ENCODE measurements at regions not wholly inside any gene's neighbourhood (a gene's known extent, or its start where the extent isn't known, plus 50 kb on each side); places are given as distances from the start of the nearest gene placed in this dataset.

DNA sequence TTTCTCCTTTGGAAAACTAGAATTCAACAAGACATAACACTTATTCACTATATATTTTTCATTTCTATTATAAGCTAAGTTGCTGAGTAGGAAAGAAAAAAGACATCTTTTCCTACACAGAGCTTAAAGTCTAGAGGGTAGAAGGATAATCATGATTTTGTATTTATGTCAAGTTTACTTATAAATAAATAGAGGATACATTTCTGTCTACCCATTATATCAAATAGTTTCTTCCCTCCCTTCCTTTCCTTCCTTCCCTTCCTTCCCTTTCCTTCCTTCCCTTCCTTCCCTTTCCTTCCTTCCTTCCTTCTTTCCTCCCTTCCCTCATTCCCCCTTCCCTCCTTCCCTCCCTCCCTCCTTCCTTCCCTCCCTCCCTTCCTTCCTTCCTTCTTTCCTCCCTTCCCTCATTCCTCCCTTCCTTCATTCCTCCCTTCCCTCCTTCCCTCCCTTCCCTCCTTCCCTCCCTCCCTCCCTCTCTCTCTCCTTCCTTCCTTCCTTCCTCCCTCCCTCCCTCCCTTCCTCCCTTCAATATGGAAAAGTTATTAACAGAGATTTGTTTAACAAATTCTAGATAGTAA is 308.4 kb upstream of the COL3A1 start:
- no peak for TF ChIP-seq CTCF (IDR thresholded peaks at IDR 0.05; ENCODE audit: insufficient read depth in 1 of 2, low read depth in 1 of 2, low read length in 1 of 2, severe bottlenecking in 1 of 2, unreplicated experiment in 1 of 2)
- POLR2A ChIA-PET, result no interaction called here
- Histone ChIP-seq H3K4me1 (no peaks in the 10 kb centered on the region), H3K9me3 (no peaks in the 10 kb centered on the region), H3K4me3 (ENCODE audit: low read depth, low read length) (no peak overlapping the region), H3K27me3 (replicated peaks; ENCODE audit: control insufficient read depth, insufficient read depth, low read length) (no peaks in the 10 kb centered on the region), H3K36me3 (ENCODE audit: control insufficient read depth, insufficient read depth, low read length) (no peaks in the 10 kb centered on the region)
- BruUV-seq (replicated peaks), result no TSS peak
- H3K9me3 Mint-ChIP-seq (ENCODE audit: unreplicated experiment), result no peaks in the 10 kb centered on the region
- intact Hi-C loops (cut with micrococcal nuclease; ENCODE audit: unreplicated experiment), result no loop called here
- H3K27ac Mint-ChIP-seq (ENCODE audit: unreplicated experiment), result no peak overlapping the region
- no peaks in the 10 kb centered on the region for H3K4me1 Mint-ChIP-seq (ENCODE audit: low read depth, unreplicated experiment)
- no peaks in the 10 kb centered on the region for H3K36me3 Mint-ChIP-seq (ENCODE audit: insufficient read depth, unreplicated experiment)
- CTCF ChIA-PET, result no interaction called here
- no peak overlapping the region for H3K4me3 Mint-ChIP-seq (ENCODE audit: unreplicated experiment)
- DNase-seq, result no peak
- H3K27me3 Mint-ChIP-seq (ENCODE audit: insufficient read depth, unreplicated experiment), result no peaks in the 10 kb centered on the region

DNA sequence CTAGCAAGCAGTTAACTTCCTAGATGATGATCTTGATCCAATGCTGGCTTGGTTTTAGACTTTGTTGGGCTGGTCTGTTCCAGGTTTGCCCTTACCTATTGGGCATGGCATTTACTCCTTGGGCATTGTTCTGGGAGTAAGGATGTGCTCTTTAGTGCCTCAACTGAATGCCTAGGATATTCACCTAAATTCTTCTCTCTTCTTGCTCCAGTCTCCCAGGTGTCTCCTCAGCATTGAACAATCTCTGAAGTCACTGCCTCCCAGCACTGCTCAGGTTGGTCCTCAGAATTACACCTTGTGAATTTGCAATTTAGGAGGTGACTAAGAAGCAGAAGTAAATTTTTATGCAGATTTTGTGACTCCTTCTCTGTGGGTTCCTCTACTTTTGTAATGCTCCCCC is 307.7 kb upstream of the COL3A1 start:
- Mint-ChIP-seq H3K9me3 (ENCODE audit: unreplicated experiment) (no peaks in the 10 kb centered on the region), H3K27me3 (ENCODE audit: insufficient read depth, unreplicated experiment) (no peaks in the 10 kb centered on the region), H3K27ac (ENCODE audit: unreplicated experiment) (no peak overlapping the region), H3K4me3 (ENCODE audit: unreplicated experiment) (no peak overlapping the region), H3K36me3 (ENCODE audit: insufficient read depth, unreplicated experiment) (no peaks in the 10 kb centered on the region), H3K4me1 (ENCODE audit: low read depth, unreplicated experiment) (no peaks in the 10 kb centered on the region)
- Histone ChIP-seq H3K27me3 (replicated peaks; ENCODE audit: control insufficient read depth, insufficient read depth, low read length) (no peaks in the 10 kb centered on the region), H3K36me3 (ENCODE audit: control insufficient read depth, insufficient read depth, low read length) (no peaks in the 10 kb centered on the region), H3K4me1 (no peaks in the 10 kb centered on the region), H3K4me3 (ENCODE audit: low read depth, low read length) (no peak overlapping the region), H3K9me3 (no peaks in the 10 kb centered on the region)
- no peak for DNase-seq
- ChIA-PET CTCF (no interaction called here), POLR2A (no interaction called here)
- no peak for TF ChIP-seq CTCF (IDR thresholded peaks at IDR 0.05; ENCODE audit: insufficient read depth in 1 of 2, low read depth in 1 of 2, low read length in 1 of 2, severe bottlenecking in 1 of 2, unreplicated experiment in 1 of 2)
- intact Hi-C loops (cut with micrococcal nuclease; ENCODE audit: unreplicated experiment), result no loop called here
- no TSS peak for BruUV-seq (replicated peaks)

DNA sequence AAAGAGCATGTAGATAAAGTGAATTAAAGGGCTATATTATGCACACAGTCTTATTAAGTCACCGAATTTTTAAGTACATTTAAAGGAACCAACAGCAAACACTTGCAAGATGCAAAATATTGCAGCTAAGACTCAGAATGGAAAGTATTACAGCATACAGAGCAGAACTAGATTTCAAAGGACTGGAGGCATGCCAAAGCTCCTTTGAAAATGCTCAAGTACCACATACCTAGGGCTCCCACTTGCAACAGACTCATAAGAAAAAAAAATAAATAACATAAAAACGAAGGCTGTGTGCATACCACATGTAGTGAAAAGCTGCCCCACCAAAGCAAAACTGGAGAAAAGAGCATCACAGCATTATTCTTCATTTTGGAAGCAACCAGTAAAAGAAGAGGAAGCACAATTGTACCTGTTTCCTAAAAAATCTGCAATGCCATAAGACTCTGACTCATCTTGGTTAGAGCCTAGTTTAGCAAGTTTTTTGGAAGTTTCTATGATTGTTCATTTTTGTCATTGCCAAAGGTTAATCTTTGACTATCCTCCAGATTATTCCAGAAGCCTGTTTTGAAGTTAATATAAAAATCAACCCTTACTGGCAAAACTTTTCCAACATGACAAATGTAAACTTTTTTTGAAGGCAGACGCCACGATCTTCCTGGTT is 306.0 kb upstream of the COL3A1 start:
- Mint-ChIP-seq H3K27me3 (ENCODE audit: insufficient read depth, unreplicated experiment) (no peaks in the 10 kb centered on the region), H3K9me3 (ENCODE audit: unreplicated experiment) (no peaks in the 10 kb centered on the region), H3K36me3 (ENCODE audit: insufficient read depth, unreplicated experiment) (no peaks in the 10 kb centered on the region), H3K27ac (ENCODE audit: unreplicated experiment) (no peak overlapping the region), H3K4me1 (ENCODE audit: low read depth, unreplicated experiment) (no peaks in the 10 kb centered on the region), H3K4me3 (ENCODE audit: unreplicated experiment) (no peak overlapping the region)
- H3K36me3 ChIP-seq (ENCODE audit: control insufficient read depth, insufficient read depth, low read length), result no peaks in the 10 kb centered on the region
- no peaks in the 10 kb centered on the region for H3K4me1 ChIP-seq
- ChIA-PET POLR2A (no interaction called here), CTCF (no interaction called here)
- no peaks in the 10 kb centered on the region for H3K9me3 ChIP-seq
- DNase-seq, result no peak
- H3K4me3 ChIP-seq (ENCODE audit: low read depth, low read length), result no peak overlapping the region
- no TSS peak for BruUV-seq (replicated peaks)
- intact Hi-C loops (cut with micrococcal nuclease; ENCODE audit: unreplicated experiment), result no loop called here
- TF ChIP-seq CTCF (IDR thresholded peaks at IDR 0.05; ENCODE audit: insufficient read depth in 1 of 2, low read depth in 1 of 2, low read length in 1 of 2, severe bottlenecking in 1 of 2, unreplicated experiment in 1 of 2), result no peak
- H3K27me3 ChIP-seq (replicated peaks; ENCODE audit: control insufficient read depth, insufficient read depth, low read length), result no peaks in the 10 kb centered on the region

Measured in Caco-2 (cell line).